Activated naive CD8-positive, alpha-beta T cell treated with anti-CD3 and anti-CD28 coated beads, Interleukin-2, amount 10 ng/mL, durations not matched to agents 7 days and 5 days (primary cell): ENCODE measurements at regions not wholly inside any gene's neighbourhood (a gene's known extent, or its start where the extent isn't known, plus 50 kb on each side); places are given as distances from the start of the nearest gene placed in this dataset.

ENCODE experiments used
- ATAC-seq: fragments of 150-1000 bp; cut with Tn5 transposase; one replicate; pipeline ENCODE4 v1.10.0; 2021; ENCODE audit warnings: low read depth, moderate library complexity
- POLR2A ChIA-PET: fragments of 350-600 bp; sonication (Branson Sonifier 250); formaldehyde crosslinking; loops from one replicate; lab custom pipeline; 2021; ENCODE audit warnings: antibody characterized with exemption; lab: Charles Lee
- DNase-seq: peaks from one replicate; pipeline ENCODE4 v3.0.0; 2021
- H3K27ac Mint-ChIP-seq: one replicate; pipeline ENCODE4 v1.8.0; 2022; ENCODE audit warnings: mild to moderate bottlenecking, mixed read lengths
- H3K27me3 Mint-ChIP-seq: one replicate; pipeline ENCODE4 v1.8.0; 2022; ENCODE audit warnings: mild to moderate bottlenecking, moderate library complexity, mixed read lengths
- H3K36me3 Mint-ChIP-seq: one replicate; pipeline ENCODE4 v1.8.0; 2021; ENCODE audit warnings: mild to moderate bottlenecking, mixed read lengths
- H3K4me1 Mint-ChIP-seq: one replicate; pipeline ENCODE4 v1.8.0; 2021; ENCODE audit warnings: mixed read lengths
- H3K4me3 Mint-ChIP-seq: one replicate; pipeline ENCODE4 v1.8.0; 2022; ENCODE audit warnings: mild to moderate bottlenecking, moderate library complexity, mixed read lengths
- H3K9me3 Mint-ChIP-seq: one replicate; pipeline ENCODE4 v1.8.0; 2021; ENCODE audit warnings: mixed read lengths

- ATAC-seq: no peak
- no peaks in the 10 kb centered on the region for H3K27me3 Mint-ChIP-seq
- H3K36me3 Mint-ChIP-seq: no peaks in the 10 kb centered on the region
- POLR2A ChIA-PET: no interaction called here
- H3K9me3 Mint-ChIP-seq: no peaks in the 10 kb centered on the region
- no peak overlapping the region for H3K27ac Mint-ChIP-seq
- no peak overlapping the region for H3K4me3 Mint-ChIP-seq
- no peak for DNase-seq
- no peaks in the 10 kb centered on the region for H3K4me1 Mint-ChIP-seq
Observed at GRCh38 chr2:67500541-67500940, 103.4 kb downstream of the ETAA1 start.

- Mint-ChIP-seq H3K27me3 (no peaks in the 10 kb centered on the region), H3K4me1 (no peaks in the 10 kb centered on the region), H3K36me3 (no peaks in the 10 kb centered on the region), H3K27ac (no peak overlapping the region), H3K4me3 (no peak overlapping the region), H3K9me3 (no peaks in the 10 kb centered on the region)
- ATAC-seq (no peak), DNase-seq (no peak)
- POLR2A ChIA-PET: no interaction called here
Observed at GRCh38 chr2:67502346-67503065, 105.4 kb downstream of the ETAA1 start.

- no peak for DNase-seq
- Mint-ChIP-seq H3K36me3 (no peaks in the 10 kb centered on the region), H3K4me3 (no peak overlapping the region), H3K9me3 (no peaks in the 10 kb centered on the region), H3K4me1 (no peaks in the 10 kb centered on the region), H3K27ac (no peak overlapping the region), H3K27me3 (no peaks in the 10 kb centered on the region)
- POLR2A ChIA-PET: no interaction called here
- no peak for ATAC-seq
Observed at GRCh38 chr2:67503066-67503795, 106.1 kb downstream of the ETAA1 start.

GRCh38 chr2:67510745-67511144 is 113.6 kb downstream of the ETAA1 start:
- DNase-seq (no peak), ATAC-seq (no peak)
- H3K9me3 Mint-ChIP-seq: no peaks in the 10 kb centered on the region
- no peak overlapping the region for H3K4me3 Mint-ChIP-seq
- no peaks in the 10 kb centered on the region for H3K36me3 Mint-ChIP-seq
- no peaks in the 10 kb centered on the region for H3K4me1 Mint-ChIP-seq
- POLR2A ChIA-PET: no interaction called here
- H3K27ac Mint-ChIP-seq: no peak overlapping the region
- H3K27me3 Mint-ChIP-seq: no peaks in the 10 kb centered on the region

GRCh38 chr2:67514515-67514914 is 117.4 kb downstream of the ETAA1 start:
- POLR2A ChIA-PET: no interaction called here
- ATAC-seq: no peak
- Mint-ChIP-seq H3K27me3 (no peaks in the 10 kb centered on the region), H3K4me3 (no peak overlapping the region), H3K27ac (no peak overlapping the region), H3K4me1 (no peaks in the 10 kb centered on the region), H3K36me3 (no peaks in the 10 kb centered on the region), H3K9me3 (no peaks in the 10 kb centered on the region)
- DNase-seq: no peak

- no peak for DNase-seq
- Mint-ChIP-seq H3K27ac (no peak overlapping the region), H3K9me3 (no peaks in the 10 kb centered on the region), H3K27me3 (no peaks in the 10 kb centered on the region), H3K4me1 (no peaks in the 10 kb centered on the region), H3K36me3 (no peaks in the 10 kb centered on the region), H3K4me3 (no peak overlapping the region)
- no peak for ATAC-seq
- POLR2A ChIA-PET: no interaction called here
Observed at GRCh38 chr2:67515056-67515455, 117.9 kb downstream of the ETAA1 start.

- ATAC-seq: no peak
- no peak for DNase-seq
- no peaks in the 10 kb centered on the region for H3K4me1 Mint-ChIP-seq
Observed at GRCh38 chr2:67515538-67515937, 118.4 kb downstream of the ETAA1 start.

GRCh38 chr2:67516362-67516761 is 119.2 kb downstream of the ETAA1 start:
- Mint-ChIP-seq H3K4me3 (no peak overlapping the region), H3K9me3 (no peaks in the 10 kb centered on the region), H3K27me3 (no peaks in the 10 kb centered on the region), H3K36me3 (no peaks in the 10 kb centered on the region), H3K4me1 (no peaks in the 10 kb centered on the region), H3K27ac (no peak overlapping the region)
- DNase-seq (no peak), ATAC-seq (no peak)
- POLR2A ChIA-PET: no interaction called here

More at GRCh38 chr2:67515538-67515937, 118.4 kb downstream of the ETAA1 start:
- H3K9me3 Mint-ChIP-seq: no peaks in the 10 kb centered on the region
- H3K36me3 Mint-ChIP-seq: no peaks in the 10 kb centered on the region
- no peak overlapping the region for H3K4me3 Mint-ChIP-seq
- H3K27me3 Mint-ChIP-seq: no peaks in the 10 kb centered on the region
- no peak overlapping the region for H3K27ac Mint-ChIP-seq
- POLR2A ChIA-PET: no interaction called here

GRCh38 chr2:67516899-67517530 is 119.9 kb downstream of the ETAA1 start:
- Mint-ChIP-seq H3K9me3 (no peaks in the 10 kb centered on the region), H3K36me3 (no peaks in the 10 kb centered on the region), H3K4me1 (no peaks in the 10 kb centered on the region), H3K27ac (no peak overlapping the region), H3K27me3 (no peaks in the 10 kb centered on the region), H3K4me3 (no peak overlapping the region)
- no peak for DNase-seq
- POLR2A ChIA-PET: no interaction called here
- no peak for ATAC-seq

GRCh38 chr2:67522148-67522547 is 125.0 kb downstream of the ETAA1 start:
- Mint-ChIP-seq H3K27me3 (no peaks in the 10 kb centered on the region), H3K4me3 (no peak overlapping the region), H3K36me3 (no peaks in the 10 kb centered on the region), H3K9me3 (no peaks in the 10 kb centered on the region), H3K4me1 (no peaks in the 10 kb centered on the region), H3K27ac (no peak overlapping the region)
- ATAC-seq: no peak
- no peak for DNase-seq
- POLR2A ChIA-PET: no interaction called here

GRCh38 chr2:67524213-67524612 is 127.1 kb downstream of the ETAA1 start:
- DNase-seq: no peak
- Mint-ChIP-seq H3K27me3 (no peaks in the 10 kb centered on the region), H3K36me3 (no peaks in the 10 kb centered on the region), H3K4me3 (no peak overlapping the region), H3K27ac (no peak overlapping the region), H3K4me1 (no peaks in the 10 kb centered on the region), H3K9me3 (no peaks in the 10 kb centered on the region)
- ATAC-seq: no peak
- POLR2A ChIA-PET: no interaction called here

- Mint-ChIP-seq H3K27me3 (no peaks in the 10 kb centered on the region), H3K27ac (no peak overlapping the region), H3K4me1 (no peaks in the 10 kb centered on the region), H3K9me3 (no peaks in the 10 kb centered on the region), H3K36me3 (no peaks in the 10 kb centered on the region), H3K4me3 (no peak overlapping the region)
- DNase-seq (no peak), ATAC-seq (no peak)
- POLR2A ChIA-PET: no interaction called here
Observed at GRCh38 chr2:67524777-67525176, 127.6 kb downstream of the ETAA1 start.

- no peaks in the 10 kb centered on the region for H3K4me1 Mint-ChIP-seq
- no peaks in the 10 kb centered on the region for H3K36me3 Mint-ChIP-seq
- no peak overlapping the region for H3K27ac Mint-ChIP-seq
- ATAC-seq (no peak), DNase-seq (no peak)
- H3K4me3 Mint-ChIP-seq: no peak overlapping the region
- no peaks in the 10 kb centered on the region for H3K27me3 Mint-ChIP-seq
- POLR2A ChIA-PET: no interaction called here
- no peaks in the 10 kb centered on the region for H3K9me3 Mint-ChIP-seq
Observed at GRCh38 chr2:67526283-67526682, 129.2 kb downstream of the ETAA1 start.

GRCh38 chr2:67528320-67528719 is 131.2 kb downstream of the ETAA1 start:
- no peak for ATAC-seq
- H3K4me1 Mint-ChIP-seq: no peaks in the 10 kb centered on the region
- no peaks in the 10 kb centered on the region for H3K9me3 Mint-ChIP-seq
- no peak for DNase-seq
- H3K36me3 Mint-ChIP-seq: no peaks in the 10 kb centered on the region
- POLR2A ChIA-PET: no interaction called here
- H3K27ac Mint-ChIP-seq: no peak overlapping the region
- H3K4me3 Mint-ChIP-seq: no peak overlapping the region
- H3K27me3 Mint-ChIP-seq: no peaks in the 10 kb centered on the region
